ENCODE measurements at regions not wholly inside any gene's neighbourhood (a gene's known extent, or its start where the extent isn't known, plus 50 kb on each side); places are given as distances from the start of the nearest gene placed in this dataset.

GRCh38 chrX:138874271-138874935 is 162.9 kb upstream of the FGF13 start:
- TF ChIP-seq EZH2 (IDR thresholded peaks at IDR 0.05) (no peak), REST (IDR thresholded peaks at IDR 0.05; ENCODE audit: low read depth) (no peak), CTCF (IDR thresholded peaks at IDR 0.05 in 2 of 3, conservative IDR thresholded peaks at IDR 0.05 in 1 of 3; ENCODE audit: borderline replicate concordance in 1 of 3, insufficient read depth in 1 of 3, low read depth in 2 of 3, low read length in 2 of 3) (no peak), EZH2phosphoT487 (IDR thresholded peaks at IDR 0.05; ENCODE audit: borderline replicate concordance) (no peak), SIN3A (IDR thresholded peaks at IDR 0.05; ENCODE audit: low read depth) (no peak), POLR2AphosphoS5 (IDR thresholded peaks at IDR 0.05; ENCODE audit: low read depth, low read length) (no peak)

Data from HCT116 (cell line).